HL-60 (cell line): ENCODE measurements at regions not wholly inside any gene's neighbourhood (a gene's known extent, or its start where the extent isn't known, plus 50 kb on each side); places are given as distances from the start of the nearest gene placed in this dataset.

Experiments used
- DNase-seq, 2 experiments: peaks; one replicate each; pipeline ENCODE4 v3.0.0-alpha.2; 2010 to 2020; ENCODE audit warnings: low read depth in 1 of 2, low spot score in 1 of 2
- H3K27ac ChIP-seq: fragments of 250-450 bp; sonication (Bioruptor Pico); replicated peaks from 2 replicates; pipeline ENCODE4 v1.5.1; 2020; ENCODE audit warnings: mild to moderate bottlenecking, moderate library complexity
- H3K27me3 ChIP-seq: fragments of 250-450 bp; sonication (Bioruptor Pico); 2 replicates; pipeline ENCODE4 v1.5.1; 2021; ENCODE audit warnings: mild to moderate bottlenecking, moderate library complexity; ENCODE audit not compliant: insufficient read depth, poor library complexity, severe bottlenecking
- H3K4me3 ChIP-seq: replicated peaks from 2 replicates; pipeline ENCODE4 v1.5.1; 2011; ENCODE audit warnings: mild to moderate bottlenecking, control low read depth, low read length; ENCODE audit not compliant: insufficient read depth
- CTCF ChIP-seq: IDR thresholded peaks from one replicate; pipeline ENCODE4 v1.5.1; 2011; ENCODE audit warnings: low read length, control low read depth, inconsistent platforms; ENCODE audit not compliant: insufficient read depth
- GABPA ChIP-seq: IDR thresholded peaks from 2 replicates; pipeline ENCODE4 v1.6.1; 2012; ENCODE audit warnings: low read depth
- POLR2AphosphoS5 ChIP-seq: IDR thresholded peaks from 2 replicates; pipeline ENCODE4 v1.6.1; 2012; ENCODE audit warnings: low read depth
- SPI1 ChIP-seq: IDR thresholded peaks from 2 replicates; pipeline ENCODE4 v1.6.1; 2012; ENCODE audit warnings: low read depth, mild to moderate bottlenecking, borderline replicate concordance
- TF ChIP-seq, protein P1 (sequence below): IDR thresholded peaks from 2 replicates; pipeline ENCODE4 v1.6.1; 2012; ENCODE audit warnings: low read depth; ENCODE audit not compliant: insufficient replicate concordance

DNA sequence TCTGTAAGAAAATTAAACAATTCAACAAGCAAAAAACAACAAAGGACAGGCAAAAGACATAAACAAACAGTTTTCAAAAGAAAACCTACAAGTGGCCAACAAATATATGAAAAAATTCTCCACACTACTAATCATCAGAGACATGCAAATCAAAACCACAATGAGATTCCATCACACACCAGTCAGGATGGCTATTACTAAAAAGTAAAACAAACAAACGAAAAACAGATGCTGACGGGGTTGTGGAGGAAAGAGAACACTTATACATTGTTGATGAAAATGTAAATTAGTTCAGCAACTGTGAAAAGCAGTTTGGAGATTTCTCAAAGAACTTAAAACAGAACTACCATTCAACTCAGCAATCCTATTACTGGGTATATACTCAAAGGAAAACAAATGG lies 537.6 kb downstream of the HDGFL1 start:
- Histone ChIP-seq H3K27me3 (no peaks in the 10 kb centered on the region), H3K4me3 (no peak overlapping the region), H3K27ac (no peak overlapping the region)
- DNase-seq, result no peak
- TF ChIP-seq CTCF, result no peak

GRCh38 chr6:23111984-23112383 lies 542.6 kb downstream of the HDGFL1 start:
- Histone ChIP-seq H3K4me3 (no peak overlapping the region), H3K27ac (no peak overlapping the region), H3K27me3 (no peaks in the 10 kb centered on the region)
- DNase-seq, result no peak
- TF ChIP-seq GABPA (no peak), POLR2AphosphoS5 (no peak), CTCF (no peak), SPI1 (no peak)
- TF ChIP-seq, protein P1, sequence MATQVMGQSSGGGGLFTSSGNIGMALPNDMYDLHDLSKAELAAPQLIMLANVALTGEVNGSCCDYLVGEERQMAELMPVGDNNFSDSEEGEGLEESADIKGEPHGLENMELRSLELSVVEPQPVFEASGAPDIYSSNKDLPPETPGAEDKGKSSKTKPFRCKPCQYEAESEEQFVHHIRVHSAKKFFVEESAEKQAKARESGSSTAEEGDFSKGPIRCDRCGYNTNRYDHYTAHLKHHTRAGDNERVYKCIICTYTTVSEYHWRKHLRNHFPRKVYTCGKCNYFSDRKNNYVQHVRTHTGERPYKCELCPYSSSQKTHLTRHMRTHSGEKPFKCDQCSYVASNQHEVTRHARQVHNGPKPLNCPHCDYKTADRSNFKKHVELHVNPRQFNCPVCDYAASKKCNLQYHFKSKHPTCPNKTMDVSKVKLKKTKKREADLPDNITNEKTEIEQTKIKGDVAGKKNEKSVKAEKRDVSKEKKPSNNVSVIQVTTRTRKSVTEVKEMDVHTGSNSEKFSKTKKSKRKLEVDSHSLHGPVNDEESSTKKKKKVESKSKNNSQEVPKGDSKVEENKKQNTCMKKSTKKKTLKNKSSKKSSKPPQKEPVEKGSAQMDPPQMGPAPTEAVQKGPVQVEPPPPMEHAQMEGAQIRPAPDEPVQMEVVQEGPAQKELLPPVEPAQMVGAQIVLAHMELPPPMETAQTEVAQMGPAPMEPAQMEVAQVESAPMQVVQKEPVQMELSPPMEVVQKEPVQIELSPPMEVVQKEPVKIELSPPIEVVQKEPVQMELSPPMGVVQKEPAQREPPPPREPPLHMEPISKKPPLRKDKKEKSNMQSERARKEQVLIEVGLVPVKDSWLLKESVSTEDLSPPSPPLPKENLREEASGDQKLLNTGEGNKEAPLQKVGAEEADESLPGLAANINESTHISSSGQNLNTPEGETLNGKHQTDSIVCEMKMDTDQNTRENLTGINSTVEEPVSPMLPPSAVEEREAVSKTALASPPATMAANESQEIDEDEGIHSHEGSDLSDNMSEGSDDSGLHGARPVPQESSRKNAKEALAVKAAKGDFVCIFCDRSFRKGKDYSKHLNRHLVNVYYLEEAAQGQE, result no peak

GRCh38 chr6:23114812-23115504 lies 545.6 kb downstream of the HDGFL1 start:
- TF ChIP-seq CTCF, result no peak
- no peak for TF ChIP-seq GABPA
- TF ChIP-seq, protein P1, result no peak
- TF ChIP-seq POLR2AphosphoS5, result no peak
- TF ChIP-seq SPI1, result no peak
- DNase-seq, result no peak
- no peak overlapping the region for H3K27ac ChIP-seq
- no peak overlapping the region for H3K4me3 ChIP-seq
- no peaks in the 10 kb centered on the region for H3K27me3 ChIP-seq

- no peaks in the 10 kb centered on the region for H3K27me3 ChIP-seq
- no peak for DNase-seq
- TF ChIP-seq SPI1 (no peak), POLR2AphosphoS5 (no peak), CTCF (no peak), GABPA (no peak)
- TF ChIP-seq, protein P1, result no peak
Observed at GRCh38 chr6:23137611-23138010, 568.2 kb downstream of the HDGFL1 start.

More at GRCh38 chr6:23137611-23138010, 568.2 kb downstream of the HDGFL1 start:
- H3K27ac ChIP-seq, result no peak overlapping the region
- H3K4me3 ChIP-seq, result no peak overlapping the region
